ENCODE measurements at regions not wholly inside any gene's neighbourhood (a gene's known extent, or its start where the extent isn't known, plus 50 kb on each side); places are given as distances from the start of the nearest gene placed in this dataset.
"Not testable (repeated sequence)": the region's sequence is repeated elsewhere in the genome, so short reads cannot be mapped to it uniquely, and the experiment has no call there.

DNA sequence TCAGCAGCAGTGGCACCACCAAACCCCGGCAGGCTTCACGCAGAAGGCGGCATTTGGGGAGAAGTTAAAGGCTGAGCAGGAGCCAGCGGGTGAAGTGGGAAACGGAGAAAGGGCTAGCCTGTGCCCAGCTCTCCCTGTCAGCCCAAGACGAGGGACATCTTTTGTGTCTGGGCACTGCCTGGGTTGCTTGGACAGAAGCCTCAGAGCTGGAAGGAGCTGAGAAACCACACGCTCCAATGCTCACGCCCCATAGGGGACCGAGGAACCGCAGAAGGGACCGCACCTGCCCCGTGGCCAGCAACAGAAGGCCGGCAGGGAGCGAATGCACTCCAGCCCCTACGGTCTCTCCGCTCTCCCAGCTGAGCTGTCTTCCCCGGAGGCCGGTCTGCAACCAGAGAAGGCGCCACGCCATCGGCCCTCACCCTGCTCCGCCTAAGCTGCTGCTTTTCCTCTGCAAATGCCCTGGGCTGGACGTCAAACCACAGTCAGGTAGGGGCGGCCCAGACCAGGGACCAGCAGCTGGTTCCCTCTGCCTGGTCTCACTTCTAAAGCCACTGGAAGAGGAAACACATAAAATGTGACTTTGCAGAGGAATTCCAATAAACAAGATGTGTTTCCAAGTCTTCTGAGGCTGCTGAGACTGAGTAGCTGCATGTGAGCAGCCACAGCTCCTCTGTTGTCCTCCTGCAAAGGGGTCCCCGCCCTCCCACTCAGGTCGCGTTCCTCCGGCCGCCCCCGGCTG is 182.4 kb upstream of the ZNF469 start:
- peak; percentile 15 for DNase-seq (ENCODE audit: low read depth, low spot score)

DNA sequence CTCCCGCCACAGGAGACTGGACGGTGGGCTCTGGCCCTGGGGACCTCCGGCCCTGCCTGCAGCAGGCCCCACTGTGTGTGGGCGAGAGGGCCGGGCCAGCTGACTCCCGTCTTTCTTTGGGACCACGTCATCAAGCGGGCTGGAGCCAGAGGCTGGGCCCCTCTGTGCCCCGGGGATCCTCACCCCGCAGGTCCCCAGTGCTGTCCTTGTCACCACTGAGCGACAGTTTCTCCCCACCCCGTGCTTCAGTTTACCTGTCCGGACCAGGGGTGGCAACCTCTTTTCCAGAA is 181.9 kb upstream of the ZNF469 start:
- DNase-seq (ENCODE audit: low read depth, low spot score): no peak

GRCh38 chr16:88201611-88202010 is 181.1 kb upstream of the ZNF469 start:
- DNase-seq (ENCODE audit: low read depth, low spot score): not testable (repeated sequence)

DNA sequence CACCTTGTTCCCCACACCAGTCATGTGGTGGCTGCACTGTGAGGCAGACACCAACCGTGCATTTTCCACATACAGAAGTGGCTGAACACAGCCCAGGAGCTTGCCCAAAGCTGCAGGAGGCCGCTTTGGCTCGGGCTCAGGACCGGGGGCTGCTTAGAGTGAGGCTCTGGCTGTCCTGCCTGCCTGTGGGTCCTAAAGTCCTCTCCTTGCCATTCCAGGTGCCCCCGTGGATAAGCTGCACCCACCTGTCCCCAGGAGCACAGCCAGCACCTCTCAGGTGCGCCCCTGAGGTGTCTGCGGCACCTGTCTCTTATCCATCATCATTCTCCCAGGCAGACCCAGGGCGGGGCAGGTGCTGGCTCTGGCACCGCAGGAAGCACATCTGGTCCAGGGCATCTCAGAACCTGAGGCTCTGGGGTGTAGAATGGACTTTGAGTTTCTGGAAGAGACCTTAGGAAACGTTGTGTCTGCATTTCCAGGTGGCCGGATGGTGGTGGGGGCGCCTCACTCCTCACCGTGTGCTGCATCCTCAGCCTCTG is 180.5 kb upstream of the ZNF469 start:
- DNase-seq (ENCODE audit: low read depth, low spot score): no peak

GRCh38 chr16:88202856-88203681 is 179.7 kb upstream of the ZNF469 start:
- DNase-seq (ENCODE audit: low read depth, low spot score): not testable (repeated sequence)

DNA sequence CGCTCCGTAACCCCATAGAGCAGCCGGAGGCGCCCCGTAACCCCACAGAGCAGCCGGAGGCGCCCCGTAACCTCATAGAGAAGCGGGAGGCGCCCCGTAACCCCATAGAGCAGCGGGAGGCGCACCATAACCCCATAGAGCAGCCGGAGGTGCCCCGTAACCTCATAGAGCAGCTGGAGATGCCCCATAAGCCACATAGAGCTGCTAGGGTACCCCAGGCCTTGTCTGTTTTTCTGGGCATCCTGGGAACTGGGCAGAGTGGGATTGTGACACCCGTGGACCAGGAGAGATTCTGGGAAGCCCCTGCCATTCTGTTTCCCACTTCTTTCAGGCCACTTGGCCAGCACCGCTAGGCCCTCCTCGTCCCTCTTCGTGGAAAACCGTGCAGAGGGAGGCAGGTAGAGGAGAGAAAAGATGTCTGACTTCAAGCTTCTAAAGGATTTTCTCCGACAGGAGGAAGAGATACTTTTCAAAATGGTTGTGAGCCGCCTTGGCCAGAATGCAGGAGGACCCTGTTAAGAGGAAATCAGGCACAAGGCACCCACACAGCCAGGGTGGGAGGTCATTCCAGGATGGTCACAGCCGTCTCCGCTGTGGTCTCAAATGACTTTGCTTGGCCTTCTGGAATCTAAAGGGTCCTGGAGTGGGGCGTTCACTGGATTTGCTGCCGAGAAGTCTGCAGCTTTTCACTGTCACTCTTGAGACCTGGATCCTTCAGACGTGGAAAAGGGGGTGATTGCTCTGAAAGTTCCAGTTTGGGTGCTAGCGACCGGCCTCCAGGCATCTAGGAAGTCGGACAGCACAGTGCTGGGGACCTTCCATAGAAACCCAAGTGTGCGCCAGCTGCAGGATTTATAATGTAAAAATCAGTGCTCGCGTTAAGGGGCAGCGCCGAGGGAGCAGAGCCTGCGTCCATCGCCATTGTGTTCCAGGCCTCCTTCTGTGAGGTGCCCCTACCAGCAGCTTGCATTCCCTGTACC is 178.3 kb upstream of the ZNF469 start:
- not testable (repeated sequence) for DNase-seq (ENCODE audit: low read depth, low spot score)

DNA sequence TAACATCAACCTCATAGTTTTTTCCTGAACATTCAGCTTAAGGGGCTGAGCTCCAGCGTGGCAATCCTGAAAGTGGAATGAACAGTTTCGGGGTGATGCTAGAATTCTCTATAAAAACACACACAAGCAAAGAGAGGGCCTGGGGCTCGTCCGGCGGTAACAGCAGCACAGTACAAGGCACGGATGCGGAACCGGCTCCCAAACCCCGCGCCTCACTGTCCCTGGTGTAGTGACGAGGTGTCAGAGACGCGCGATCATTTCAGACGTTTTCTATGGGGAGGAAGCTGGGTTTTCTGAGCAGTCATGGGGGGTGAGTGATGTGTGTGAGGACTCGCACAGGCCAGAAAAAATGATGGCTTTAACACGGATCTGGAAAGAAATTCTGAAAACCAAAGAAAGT is 177.3 kb upstream of the ZNF469 start:
- DNase-seq (ENCODE audit: low read depth, low spot score): not testable (repeated sequence)

DNA sequence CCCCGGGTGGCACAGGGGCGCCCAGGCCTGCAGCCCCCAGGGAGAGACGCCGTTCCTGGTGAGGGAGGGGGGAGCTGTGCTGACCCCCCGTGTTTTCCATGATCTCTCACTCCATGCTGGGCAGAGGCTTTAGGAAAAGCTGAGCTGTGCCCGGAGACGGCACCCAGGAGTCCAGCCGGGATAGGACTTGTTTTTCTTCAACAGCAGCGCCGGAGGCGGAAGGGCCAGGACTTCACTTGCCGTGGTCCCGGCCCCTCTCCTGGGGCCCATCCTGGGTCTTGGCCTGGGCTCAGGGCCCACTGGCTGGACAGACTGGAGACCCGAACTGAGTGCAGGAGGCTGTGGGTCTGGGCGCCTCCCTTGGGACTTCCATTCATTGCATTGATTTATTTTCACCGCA is 176.8 kb upstream of the ZNF469 start:
- not testable (repeated sequence) for DNase-seq (ENCODE audit: low read depth, low spot score)

DNA sequence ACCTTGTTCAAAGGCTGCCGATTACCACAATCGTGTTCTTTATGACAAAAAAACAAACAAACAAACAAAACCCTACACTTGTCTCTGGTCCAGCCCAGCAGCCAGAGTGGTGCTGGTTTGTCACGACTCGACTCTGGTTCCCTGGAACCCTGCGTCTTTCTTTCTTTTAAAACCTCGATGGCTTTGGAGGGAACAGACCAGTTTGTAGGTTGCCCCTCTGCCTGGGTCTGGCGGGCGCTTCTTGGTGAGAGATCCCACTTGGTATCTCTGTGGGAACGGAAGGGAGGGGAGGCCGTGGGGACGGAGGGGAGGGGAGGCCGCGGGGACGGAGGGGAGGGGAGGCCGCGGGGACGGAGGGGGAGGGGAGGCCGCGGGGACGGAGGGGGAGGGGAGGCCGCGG is 176.2 kb upstream of the ZNF469 start:
- DNase-seq (ENCODE audit: low read depth, low spot score): not testable (repeated sequence)

DNA sequence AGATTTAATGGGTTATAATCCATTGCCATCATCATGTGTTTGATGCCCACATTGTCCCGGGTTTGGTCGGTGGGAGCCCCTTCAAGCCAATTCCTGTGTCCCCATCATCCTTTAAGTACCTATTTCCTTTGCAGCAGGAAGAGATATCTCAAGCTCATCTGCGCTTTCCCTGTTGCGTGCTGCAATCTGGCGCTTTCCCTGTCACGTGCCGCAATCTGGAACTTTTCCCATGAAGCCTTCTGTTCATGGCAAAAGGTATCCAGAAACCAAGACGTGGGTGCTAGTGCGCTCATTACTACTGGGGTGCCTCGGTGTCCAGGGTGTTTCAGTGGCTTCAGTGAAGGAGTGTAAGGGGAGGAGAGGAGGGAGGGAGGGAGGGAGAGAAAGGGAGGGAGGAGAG is 174.6 kb upstream of the ZNF469 start:
- DNase-seq (ENCODE audit: low read depth, low spot score): no peak

DNA sequence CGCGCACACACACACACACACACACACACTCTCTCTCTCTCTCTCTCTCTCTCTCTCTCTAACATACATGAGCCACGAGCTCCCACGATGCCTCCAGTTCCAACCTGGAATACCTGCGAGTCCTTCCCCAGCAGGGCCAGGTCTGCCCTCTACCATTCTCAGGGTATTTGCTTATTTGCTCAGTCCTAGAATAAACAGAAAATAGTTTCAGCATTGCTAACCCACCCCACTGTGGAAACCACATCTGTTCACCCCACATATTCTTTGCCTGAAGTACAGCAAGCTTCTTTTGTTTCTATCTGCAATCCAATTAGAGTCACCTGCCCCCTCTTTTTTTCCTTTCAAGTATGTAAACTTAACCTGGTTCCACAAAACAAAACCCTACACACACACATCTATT is 174.0 kb upstream of the ZNF469 start:
- DNase-seq (ENCODE audit: low read depth, low spot score): not testable (repeated sequence)

- DNase-seq (ENCODE audit: low read depth, low spot score): not testable (repeated sequence)
These were observed 173.2 kb upstream of the ZNF469 start for GRCh38 chr16:88209579-88209978.

DNA sequence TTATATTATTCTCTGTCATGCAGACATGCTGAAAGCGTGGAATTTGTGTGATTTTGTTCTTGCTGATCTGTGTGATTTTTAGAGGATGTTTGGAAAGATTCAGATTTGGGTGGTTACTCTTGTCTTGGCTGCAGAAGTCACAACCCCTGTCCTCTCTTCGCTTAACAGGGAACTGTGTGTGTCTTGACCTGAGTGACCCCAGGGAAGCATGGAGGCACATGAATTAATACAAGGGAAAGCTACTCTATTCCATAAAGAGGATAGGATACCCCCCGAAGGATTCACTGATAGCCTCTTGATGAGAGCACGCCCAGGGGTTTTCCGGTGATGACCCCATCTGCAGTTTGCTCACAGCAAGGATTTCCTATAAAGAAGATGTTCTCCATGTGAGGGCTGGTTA is 168.8 kb upstream of the ZNF469 start:
- not testable (repeated sequence) for DNase-seq (ENCODE audit: low read depth, low spot score)

DNA sequence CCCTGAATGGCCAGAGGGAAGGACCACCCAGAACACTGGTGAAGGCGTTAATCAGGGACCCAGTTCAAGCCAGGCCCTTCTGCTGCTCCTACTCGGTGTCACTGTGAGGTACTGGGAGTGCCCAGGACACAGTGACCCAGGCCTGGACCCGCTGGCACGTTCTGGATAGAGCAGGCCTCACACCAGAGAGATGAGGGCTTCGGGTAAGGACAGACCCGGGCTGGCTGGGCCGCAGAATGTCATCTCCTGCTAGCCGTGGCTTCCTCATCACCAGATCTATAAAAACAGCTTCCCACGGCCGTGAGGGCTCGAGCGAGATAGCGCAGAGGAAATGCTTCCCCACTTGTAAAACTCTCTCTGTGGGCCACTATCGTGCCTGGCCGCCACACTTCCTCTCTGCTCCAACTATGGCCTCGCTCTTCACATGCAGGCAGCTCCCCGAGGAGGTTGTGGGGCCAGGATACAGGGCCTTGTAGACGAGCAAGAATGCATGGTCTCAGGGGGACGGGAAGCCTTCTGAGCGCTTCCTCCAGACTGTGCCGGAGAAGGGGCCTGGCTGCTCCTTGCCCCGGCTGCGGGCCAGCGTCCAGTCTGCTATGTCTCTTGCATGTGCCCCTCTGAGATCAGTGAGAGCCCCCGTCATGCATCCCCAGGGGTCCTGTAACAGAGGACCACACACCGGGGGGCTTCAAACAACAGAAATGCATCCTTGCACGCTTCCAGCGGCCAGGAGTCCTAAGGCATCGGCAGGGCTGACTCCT is 161.6 kb upstream of the ZNF469 start:
- not testable (repeated sequence) for DNase-seq (ENCODE audit: low read depth, low spot score)

GRCh38 chr16:88223696-88224095 is 159.1 kb upstream of the ZNF469 start:
- not testable (repeated sequence) for DNase-seq (ENCODE audit: low read depth, low spot score)

DNA sequence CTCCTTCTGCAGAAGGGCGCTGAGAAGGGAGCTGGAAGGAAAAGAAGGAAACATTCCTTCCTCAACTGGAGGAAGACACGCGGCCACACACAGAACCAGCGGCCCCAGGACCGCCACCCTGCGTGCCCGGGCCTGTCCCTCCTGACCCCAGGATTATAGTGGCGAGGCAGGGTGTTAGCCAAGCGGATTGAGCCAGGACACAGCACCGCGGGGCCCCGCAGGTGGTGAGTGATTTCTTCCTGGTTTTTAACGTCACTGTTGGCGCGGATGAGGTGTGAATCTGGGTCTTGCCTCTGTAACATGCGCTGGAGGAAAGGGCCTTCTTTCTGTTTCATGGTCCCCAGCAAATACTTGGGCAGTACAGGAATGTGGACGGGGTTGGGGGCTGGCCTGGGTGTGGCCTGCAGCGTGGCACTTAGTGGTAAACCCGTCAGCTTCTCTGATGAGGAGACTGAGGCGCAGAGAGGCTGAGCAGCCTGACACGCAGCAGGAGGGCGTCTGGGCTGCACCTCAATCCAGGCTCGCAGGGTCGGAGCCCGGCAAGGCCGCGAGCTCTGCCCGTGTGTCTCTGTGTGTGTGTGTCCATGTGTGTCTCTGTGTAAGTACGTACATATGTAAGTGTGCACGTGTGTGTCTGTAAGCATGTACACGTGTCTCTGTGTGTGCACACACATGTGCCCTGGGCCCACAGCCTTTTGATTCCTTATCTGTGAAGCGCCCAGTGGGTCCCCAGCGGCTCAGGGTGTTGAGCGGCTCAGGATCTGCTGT is 158.4 kb upstream of the ZNF469 start:
- not testable (repeated sequence) for DNase-seq (ENCODE audit: low read depth, low spot score)

- not testable (repeated sequence) for DNase-seq (ENCODE audit: low read depth, low spot score)
These were observed 157.0 kb upstream of the ZNF469 start for GRCh38 chr16:88225640-88226230.

DNA sequence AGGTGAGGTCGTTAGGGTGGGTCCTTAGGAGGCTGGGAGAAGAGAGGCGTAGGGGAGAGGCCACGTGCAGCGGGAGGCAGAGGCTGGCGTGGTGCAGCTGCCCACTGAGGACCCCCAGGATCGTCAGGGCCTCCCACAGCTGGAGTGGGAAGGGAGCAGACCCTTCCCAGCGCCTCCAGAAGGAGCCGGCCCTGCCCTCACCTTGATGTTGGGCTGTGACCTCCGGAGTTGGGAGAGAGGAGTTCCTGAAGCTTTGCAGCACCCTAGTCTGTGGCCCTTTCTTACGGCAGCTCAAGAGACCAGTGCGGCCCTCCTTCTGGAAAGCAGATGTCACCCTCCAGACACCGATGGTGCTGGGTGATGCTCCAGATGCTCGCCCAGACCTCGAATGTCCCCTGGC is 156.5 kb upstream of the ZNF469 start:
- not testable (repeated sequence) for DNase-seq (ENCODE audit: low read depth, low spot score)

DNA sequence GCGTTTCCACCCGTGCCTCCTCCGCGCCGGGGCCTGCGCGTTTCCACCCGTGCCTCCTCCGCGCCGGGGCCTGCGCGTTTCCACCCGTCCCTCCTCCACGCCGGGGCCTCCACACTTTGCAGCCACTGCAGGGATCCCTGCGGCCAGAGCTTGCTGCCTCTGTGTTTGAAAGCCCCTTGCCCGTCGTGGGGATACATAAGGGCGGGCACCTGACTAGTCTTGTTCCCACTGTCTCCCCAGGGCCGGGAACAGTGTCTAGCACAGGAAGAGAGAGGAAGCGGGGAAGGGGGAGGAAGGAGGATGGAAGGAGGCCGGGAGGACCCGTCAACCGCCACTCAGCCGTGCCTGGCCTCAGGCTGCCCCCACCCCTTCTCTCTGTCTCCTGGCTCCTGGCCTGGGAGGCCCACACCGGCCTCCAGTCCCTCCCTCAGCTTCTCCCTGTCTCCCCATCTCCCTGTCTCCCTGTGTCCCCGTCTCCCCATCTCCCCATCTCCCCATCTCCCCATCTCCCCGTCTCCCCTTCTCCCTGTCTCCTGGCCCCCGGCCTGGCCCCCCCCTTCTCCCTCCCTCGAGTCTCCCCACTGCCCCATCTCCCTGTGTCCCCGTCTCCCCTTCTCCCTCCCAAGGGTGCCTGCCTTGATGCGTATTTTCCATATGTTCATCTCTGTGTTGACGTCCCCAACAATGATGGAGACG is 155.6 kb upstream of the ZNF469 start:
- not testable (repeated sequence) for DNase-seq (ENCODE audit: low read depth, low spot score)
